HG03460 (cell line): ENCODE measurements at regions not wholly inside any gene's neighbourhood (a gene's known extent, or its start where the extent isn't known, plus 50 kb on each side); places are given as distances from the start of the nearest gene placed in this dataset.

Source experiments
- ATAC-seq: cut with Tn5 transposase; IDR thresholded peaks from one replicate; pipeline ENCODE4 v1.9.1; 2021; ENCODE audit not compliant: unreplicated experiment

DNA sequence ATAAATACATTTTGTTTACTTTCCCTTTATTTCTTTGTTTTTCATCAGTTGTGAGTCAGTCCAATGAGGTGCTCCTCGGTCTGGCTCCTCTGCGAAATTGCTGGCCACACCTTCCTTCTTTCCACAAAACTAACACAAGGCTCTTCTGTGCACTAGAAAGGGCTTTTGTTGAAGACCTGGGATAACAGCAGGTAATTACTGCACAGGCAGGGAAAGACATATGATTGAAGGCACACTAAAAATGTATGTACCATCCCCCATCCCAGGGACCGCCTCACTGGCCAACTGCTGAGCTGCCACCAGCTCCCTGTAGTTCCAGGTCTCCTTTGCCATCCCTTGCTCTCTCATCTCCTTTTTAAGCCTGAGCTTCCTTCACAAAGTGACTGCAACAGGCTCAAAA is 180.5 kb downstream of the EFNB2 start:
- no peak for ATAC-seq

DNA sequence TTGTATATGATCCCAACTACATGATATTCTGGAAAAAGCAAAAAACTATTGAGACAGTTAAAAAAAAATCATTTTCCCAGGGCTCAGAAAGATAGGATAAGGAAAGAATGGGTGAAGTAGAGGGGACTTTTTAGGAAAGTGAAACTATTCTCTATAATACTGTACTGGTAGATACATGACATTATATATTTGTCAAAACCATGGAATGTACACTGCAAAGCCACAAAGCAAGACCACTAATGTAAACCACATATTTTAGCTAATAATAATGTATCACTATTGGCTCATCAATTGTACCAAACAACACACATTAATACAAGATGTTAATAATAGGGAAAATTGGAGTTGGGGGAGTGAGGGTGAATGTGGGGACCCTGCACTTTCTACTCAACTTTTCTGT is 182.6 kb downstream of the EFNB2 start:
- ATAC-seq, result no peak

DNA sequence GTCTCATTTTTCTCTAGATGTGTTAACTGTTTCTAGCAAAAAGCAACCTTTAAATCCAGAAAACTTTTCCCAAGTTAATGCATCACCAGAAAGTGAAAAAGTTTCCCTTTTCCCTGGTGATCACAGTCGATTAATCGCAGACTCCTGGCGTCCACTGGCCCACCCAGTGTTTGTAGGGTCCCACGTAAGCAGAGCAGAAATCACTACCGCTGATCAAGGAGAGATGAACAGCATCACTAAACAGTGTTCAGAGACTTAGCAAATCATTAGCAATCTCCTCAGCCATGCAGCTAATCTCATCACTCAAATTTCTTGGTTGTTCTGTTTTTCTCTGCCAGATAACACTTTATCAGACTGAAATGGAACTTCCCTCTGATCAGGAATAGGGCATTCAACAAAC is 184.2 kb downstream of the EFNB2 start:
- no peak for ATAC-seq

DNA sequence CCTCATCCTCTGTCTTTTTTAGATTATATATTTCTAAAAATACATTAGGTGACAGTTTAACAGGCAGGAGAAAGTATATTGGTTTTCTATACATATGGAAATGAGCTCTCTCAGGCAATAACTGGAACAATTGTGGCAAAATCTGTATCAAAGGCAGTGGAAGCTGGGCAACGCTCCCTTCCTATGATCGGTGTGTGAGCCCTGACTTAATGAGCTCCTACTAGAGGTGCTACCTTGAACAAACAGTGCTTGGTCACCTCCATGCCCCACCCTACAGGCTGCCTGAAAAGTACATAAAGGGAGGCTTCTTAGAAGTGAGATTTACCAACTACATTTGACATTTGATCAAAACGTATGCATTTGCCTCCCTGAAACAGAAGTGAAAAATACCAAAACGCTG is 185.3 kb downstream of the EFNB2 start:
- no peak for ATAC-seq

DNA sequence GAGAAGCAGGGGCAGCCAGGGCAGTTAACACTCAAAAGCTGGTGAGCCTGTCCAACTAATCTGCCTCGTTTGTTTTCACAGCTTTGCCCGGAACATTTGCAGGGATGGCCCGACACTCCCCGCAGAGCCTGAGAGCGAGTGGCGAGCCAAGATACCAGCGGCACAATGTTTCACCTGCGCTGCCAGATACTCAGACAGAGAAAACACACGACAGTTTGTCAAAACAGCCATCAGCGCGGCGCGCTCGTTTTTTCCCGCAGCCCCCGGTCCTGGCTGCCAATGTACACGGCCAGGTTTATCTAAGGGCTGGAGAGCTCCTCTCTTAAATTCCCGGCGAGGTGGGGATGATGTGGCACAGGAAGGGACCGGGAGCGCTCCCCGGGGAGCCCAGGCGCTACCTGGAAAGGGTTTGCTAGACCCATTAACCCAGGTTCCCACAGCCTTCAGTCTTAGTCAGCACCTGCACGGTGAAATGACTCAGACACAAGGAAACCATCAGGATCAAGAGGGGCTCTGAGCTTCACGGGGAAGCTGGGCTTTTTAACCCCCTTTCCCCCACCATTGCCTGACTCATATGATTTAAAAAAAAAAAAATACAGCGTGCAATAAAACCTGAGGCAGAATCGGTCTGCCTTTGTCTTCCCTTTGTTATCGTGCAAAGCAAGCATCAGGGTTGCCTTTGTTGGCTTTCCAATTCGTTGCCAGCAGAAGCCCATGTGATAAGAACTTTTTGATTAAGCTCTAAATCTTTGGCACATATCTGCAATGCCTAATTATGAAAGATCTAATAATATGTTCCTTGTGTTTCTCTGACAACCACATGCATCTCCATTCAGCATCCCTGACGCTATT is 186.2 kb downstream of the EFNB2 start:
- ATAC-seq, result no peak

DNA sequence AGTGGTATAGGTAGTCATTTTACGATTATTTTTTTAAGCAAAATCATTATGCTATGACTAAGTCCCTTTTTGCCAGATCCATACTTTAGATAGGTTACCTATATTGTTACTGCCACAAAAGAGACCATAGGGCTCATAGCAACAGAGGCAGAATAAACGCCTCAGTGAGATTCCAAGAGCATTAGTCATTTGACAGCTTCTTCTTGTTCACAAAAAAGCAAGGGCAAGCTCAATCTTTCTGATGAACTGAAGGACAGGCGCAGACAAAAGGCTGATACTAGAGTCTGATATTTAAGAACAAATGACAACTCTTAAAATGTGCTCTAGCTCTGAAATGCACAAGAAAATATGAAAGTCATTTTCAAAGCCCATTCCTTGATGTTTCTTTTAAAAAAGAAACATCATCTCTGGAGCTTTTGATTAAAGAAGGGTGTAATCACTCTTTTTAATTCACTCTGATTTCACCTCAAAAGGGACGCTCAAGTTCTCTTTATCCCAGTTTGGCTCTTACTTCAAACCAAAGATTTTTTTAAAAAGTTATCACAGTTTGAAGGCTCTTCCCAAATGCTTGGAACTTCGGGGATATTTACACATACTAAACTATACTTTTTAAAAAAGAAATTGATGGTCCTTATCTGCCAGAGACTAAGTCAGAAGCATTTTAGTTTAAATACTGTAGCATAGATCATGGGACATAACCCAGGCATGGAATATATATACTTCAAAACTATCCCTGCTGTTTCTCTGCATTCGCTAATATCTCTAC is 187.2 kb downstream of the EFNB2 start:
- ATAC-seq, result no peak

DNA sequence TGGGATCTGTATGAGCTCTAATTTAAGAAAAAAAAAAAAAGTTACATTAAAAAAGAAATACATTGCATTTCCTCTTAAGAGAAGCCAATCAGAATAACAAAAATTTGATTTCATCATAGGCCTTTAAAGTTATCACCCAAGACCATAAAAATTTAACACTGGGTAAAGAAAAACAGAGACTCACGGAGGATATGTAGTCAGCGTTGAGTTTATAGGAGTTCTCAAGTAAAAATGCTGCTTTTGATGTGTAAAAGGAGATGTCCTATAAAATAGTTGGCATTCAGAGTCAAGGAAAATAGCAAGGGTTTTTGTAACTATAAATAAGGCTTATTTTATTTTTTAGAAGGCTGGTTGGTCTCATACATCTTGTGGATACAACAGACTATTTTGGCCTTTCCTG is 191.1 kb downstream of the EFNB2 start:
- ATAC-seq, result no peak

DNA sequence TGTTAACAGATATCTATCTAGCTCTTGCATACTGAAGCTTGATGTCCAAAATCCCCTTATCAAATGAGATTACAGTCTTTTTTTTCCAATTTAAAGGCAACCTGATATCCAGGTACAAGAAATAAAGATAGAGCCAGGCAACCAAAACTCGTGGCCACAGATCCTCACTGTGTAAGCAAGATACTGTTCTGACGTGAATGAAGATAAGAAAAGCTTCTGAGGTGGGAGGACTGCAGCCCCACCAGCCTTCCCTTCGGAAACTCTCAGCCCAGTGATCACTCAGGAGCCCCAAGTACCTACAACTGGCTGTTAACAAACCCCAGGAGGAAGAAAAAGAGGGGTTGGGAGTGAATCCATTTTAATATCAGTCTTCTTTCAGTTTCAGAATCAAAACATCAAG is 191.6 kb downstream of the EFNB2 start:
- ATAC-seq, result no peak

DNA sequence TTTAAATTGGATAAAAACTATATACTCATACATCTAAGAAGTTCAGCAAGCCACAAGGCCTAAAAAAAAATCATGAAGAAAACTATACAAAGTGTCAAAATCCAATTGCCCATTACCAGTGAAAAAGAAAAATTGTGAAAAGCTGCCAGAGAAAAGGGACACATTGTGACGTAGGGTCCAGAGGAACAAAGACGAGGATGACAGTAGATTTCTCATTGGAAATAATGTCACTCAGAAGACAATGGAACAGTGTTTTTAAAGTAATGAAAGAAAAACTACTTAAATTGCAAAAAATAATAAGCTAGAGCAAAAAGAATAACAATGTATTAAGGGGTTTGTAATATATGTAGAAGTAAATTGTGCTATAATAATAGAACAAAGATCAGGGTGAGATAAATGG is 195.2 kb downstream of the EFNB2 start:
- ATAC-seq, result no peak

DNA sequence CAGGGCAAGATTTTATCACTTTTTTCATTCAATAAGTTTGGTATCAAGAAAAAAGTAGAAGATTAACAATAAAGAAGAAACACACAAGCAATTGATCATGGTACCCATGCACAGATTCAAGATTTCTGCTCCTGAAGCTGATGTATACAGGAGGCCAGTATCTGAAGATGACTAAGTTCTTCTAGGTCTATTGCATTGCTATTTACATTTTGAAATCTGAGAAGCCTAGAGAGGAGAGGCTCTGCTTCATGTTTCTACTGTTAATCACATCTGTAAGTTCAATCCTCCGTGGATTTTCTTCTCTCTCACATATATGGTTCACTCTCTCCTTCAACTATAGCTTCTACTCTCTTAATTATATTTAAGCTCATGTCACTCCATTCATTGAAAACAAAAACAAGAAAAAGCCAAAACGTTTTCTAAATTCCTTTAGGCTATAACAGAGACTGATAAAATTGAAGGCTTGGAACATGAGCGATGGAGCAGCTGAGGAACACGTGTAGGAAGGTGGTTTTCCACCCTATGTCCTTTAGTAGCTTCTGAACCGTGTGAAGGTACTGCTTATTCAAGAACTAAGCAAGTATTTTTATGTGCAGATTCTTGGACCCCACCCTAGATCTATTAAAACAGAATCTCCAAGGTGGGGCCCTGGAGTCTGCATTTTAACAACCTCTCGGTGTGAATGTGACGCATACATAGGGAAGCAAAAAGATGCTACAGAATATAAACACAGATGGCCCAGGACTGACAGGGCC is 198.2 kb downstream of the EFNB2 start:
- no peak for ATAC-seq

DNA sequence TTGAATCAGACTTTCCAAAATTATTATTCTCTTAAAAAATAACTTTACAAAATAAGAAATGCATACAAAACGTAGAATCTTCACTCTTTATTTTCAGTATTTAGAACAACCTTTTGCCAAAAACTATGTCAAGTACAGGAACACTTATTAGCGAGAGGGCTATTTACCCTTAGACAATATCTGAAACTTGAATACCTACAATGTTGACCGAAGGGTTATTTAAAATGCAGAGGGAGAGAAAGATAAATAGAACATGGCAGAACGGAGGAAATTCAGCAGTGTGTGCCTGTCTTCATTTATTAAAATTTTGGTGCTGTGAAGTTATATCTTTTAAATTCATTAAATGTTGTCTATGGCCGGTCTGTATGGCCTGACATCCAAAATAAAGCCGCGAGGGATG is 198.8 kb downstream of the EFNB2 start:
- no peak for ATAC-seq

DNA sequence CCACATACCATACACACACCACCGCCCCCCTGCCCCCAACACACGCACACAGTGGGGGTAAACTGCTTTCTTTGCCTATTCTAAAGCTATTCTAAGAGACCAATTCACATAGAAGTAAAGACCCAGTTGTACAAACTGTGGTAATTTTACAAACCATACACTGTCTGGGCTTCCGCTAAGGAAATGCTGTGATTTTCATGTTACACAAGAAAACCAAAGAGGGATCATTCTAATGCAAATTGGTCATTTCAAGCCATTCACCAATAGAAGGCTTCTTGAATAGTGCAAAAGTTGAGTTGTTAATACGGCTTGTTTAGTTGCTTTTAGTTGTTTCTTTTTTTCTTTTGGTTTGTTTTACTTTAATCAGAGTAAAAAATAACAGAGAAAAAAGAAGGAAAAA is 202.8 kb downstream of the EFNB2 start:
- ATAC-seq, result no peak

DNA sequence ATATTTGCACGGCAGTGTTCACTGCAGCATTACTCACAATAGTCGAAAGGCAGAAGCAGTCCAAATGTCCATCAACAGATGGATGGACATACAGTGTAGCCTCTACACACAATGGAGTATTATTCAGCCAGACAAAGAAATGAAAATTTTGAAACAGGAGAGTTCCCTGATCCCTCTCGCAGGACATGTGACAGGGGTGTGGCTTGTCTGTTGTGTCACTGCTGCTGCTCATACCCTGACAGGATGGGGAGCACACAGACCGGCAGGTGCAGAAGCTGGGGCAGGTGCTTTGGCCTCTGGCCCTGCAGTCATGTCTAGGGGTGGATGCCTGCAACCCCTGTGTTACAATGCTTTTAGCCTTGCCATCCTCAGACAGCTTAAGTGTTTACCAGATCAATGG is 204.3 kb downstream of the EFNB2 start:
- no peak for ATAC-seq

DNA sequence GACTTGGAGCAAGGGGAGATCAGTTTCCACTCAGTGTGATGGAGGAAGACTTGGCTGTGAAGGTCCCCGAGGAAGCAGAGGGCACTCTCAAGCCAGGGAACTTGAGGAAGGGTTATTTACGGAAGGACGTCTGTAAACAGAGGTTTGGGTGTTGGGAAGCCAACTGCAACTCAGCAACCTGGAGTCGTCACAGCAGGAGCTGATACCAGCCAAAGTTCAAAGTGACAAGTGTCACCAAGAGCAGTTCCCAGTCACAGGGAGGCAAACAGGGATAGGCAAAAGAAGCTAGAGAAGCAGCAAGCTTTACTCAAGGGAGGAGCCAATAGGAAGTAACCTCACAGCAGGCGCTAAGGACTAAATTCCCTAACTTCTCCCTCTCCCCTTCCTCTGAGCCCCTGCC is 205.5 kb downstream of the EFNB2 start:
- ATAC-seq, result no peak

DNA sequence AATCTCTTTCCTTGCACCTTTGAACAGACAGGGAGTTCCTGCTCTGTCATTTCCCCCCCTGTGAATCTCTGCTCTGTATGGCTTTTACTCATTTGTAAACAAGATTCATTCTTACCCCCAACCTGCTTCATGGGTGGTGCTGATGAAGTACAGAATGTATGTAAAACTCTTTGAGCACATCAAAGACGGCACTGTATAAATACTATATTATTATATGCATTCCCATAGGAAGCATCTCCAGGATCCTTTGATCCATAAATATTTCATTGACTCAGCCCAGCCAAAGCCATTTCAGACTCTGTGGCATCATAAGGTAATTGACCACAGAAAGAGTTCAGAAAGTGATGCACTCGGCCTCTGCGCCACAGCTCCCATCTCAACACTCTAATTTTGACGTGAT is 208.7 kb downstream of the EFNB2 start:
- ATAC-seq, result no peak

DNA sequence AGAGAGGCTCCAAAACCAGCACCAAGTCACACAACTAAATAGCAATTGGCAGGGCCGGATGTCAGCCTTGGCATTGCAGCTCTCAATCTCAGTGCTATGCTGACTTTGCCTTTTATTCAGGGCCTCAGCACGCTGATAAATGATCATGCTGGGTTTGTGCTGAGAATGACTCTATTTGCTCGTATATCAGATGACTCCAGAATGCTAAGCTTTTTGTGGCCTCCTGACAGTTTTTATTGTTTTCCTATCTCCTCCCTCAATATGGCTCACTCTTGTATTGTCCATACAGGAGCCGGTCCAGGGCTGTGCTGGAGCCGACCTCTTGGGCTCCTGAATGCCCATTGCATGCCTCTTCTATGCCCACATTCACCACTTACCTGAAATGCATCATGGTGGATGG is 211.0 kb downstream of the EFNB2 start:
- no peak for ATAC-seq

DNA sequence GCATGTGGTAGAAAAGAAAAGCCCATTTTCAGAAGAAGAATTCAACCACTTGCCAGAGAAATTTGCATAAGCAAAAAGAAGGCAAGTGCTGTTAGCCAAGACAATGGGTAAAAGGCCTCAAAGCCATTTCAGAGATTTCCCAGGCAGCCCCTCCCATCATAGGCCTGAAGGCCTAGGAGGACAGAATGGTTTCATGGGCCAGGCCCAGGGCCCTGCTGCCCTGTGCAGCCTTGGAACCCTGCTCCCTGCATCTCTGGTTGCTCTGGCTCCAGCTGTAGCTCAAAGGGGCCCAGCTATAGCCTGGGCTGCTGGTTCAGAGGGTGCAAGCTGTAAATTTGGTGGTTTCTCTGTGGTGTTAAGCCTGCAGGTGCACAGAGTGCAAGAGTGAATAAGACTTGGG is 212.8 kb downstream of the EFNB2 start:
- no peak for ATAC-seq

DNA sequence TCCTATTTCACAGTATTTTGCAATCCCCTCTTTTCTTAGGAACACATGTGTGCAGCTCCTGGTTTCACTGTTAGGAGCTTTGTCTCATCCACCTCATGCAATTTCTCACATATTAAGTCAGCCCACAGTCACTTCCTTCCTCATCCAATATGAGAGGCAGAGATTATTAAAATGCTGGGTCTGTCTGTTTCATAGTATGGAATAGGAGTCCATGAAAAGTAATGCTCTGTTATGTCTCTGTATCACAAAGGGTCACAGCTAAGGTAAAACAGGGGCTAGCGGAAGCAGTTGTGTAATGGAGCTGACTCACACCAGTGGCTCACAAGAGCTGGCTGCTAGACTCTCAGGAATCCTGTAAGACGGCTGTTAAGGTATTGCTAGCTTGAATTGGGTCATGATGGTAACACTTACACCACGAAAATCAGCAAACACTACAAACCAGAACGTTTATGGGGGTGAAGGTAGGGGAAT is 216.5 kb downstream of the EFNB2 start:
- ATAC-seq, result no peak

DNA sequence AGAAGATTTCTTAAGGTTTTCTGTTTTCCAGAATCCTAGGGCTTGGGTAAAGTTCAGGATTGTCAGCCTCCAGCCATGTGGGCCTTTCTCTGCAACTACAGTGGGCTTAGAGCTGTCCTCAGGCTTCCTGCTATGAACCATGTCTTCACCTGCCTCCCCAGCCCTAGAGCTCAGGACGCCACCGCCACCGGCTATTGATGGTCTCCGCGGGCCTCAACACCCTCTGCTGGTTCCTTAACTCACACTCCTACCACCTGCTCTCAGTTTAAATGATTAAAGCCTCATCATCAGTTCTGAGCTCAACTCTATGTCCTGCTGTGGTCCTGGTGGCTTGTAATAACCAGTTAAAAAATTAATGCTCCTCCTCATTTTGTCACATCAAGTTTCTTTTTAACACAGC is 221.0 kb downstream of the EFNB2 start:
- no peak for ATAC-seq

DNA sequence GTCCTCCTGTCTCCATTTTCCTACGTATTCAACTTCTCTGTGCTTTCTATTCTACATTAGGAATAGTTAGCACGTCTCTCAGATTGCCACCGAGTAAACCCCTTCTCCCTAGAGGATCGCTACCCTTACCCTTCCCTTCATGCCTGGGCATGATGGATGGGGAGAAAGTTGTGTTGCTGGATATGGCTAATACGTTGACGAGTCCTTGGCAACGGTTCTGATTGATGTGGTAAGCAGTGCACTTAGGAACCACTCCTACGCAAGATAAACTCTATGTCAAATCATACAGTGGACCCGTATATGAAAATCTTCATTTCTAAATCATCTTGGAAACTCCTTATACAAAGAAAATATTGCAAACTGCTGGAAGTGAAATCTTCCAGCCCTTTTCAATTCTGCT is 224.5 kb downstream of the EFNB2 start:
- ATAC-seq, result no peak

DNA sequence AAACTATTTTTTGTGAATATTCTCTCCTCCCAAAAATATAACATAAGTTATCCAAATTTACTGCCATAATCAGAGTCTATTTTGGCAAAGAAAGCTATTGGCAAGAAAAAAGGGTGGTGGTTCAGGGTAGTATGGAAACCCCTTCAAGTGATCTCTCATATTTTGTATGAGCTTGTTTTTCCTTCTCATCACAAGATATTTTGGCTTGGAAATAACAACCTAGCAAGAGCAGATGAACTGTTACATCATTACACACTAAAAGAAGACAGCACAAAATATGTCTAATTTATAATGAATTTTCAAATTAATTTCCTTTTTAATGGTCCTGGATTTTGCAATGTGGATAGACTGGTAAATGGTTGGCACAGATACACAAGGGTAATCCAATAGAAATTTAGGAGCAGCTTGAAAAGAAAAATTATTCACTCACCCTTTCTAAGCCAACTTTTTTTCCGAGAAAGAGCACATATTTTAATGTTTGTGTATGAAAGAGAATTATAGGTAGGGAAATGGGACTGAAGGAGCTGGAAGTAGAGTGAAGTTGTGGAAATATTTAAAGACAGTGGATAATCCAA is 225.1 kb downstream of the EFNB2 start:
- ATAC-seq, result no peak
